Liver (tissue), 3 donors: ENCODE measurements at regions not wholly inside any gene's neighbourhood (a gene's known extent, or its start where the extent isn't known, plus 50 kb on each side); places are given as distances from the start of the nearest gene placed in this dataset.

Source experiments
- CTCF ChIP-seq: fragments of 150-350 bp; IDR thresholded peaks from 2 replicates; pipeline ENCODE4 v1.5.1; 2017; ENCODE audit warnings: improper control_type of control experiment, low read depth, low read length; ENCODE audit not compliant: missing input control
- EGR1 ChIP-seq, 2 donors: IDR thresholded peaks; 2 replicates each; pipeline ENCODE4 v1.6.1; 2016 to 2018; ENCODE audit warnings: antibody characterized with exemption in 2 of 2, low read depth in 2 of 2
- GABPA ChIP-seq, 2 donors: IDR thresholded peaks in 1 of 2; conservative IDR thresholded peaks in 1 of 2; 2 replicates each; pipeline ENCODE4 v1.6.1; 2016; ENCODE audit warnings: antibody characterized with exemption in 2 of 2, mild to moderate bottlenecking in 1 of 2, moderate library complexity in 1 of 2
- JUND ChIP-seq, 2 donors: IDR thresholded peaks; 2 replicates each; pipeline ENCODE4 v1.6.1; 2016; ENCODE audit warnings: antibody characterized with exemption in 2 of 2
- NR2F2 ChIP-seq: IDR thresholded peaks from 2 replicates; pipeline ENCODE4 v1.6.1; 2016; ENCODE audit warnings: antibody characterized with exemption
- RAD21 ChIP-seq, 2 donors: IDR thresholded peaks; 2 replicates each; pipeline ENCODE4 v1.6.1; 2016; ENCODE audit warnings: antibody characterized with exemption in 2 of 2, mild to moderate bottlenecking in 2 of 2
- TF ChIP-seq, protein P1 (sequence below): IDR thresholded peaks from 2 replicates; pipeline ENCODE4 v1.6.1; 2016; ENCODE audit warnings: antibody characterized with exemption, mild to moderate bottlenecking
- donor health status: healthy.
- donor health status: healthy.

GRCh38 chr4:34187056-34187455 lies 2057.3 kb downstream of the ARAP2 start:
- TF ChIP-seq, protein P1, sequence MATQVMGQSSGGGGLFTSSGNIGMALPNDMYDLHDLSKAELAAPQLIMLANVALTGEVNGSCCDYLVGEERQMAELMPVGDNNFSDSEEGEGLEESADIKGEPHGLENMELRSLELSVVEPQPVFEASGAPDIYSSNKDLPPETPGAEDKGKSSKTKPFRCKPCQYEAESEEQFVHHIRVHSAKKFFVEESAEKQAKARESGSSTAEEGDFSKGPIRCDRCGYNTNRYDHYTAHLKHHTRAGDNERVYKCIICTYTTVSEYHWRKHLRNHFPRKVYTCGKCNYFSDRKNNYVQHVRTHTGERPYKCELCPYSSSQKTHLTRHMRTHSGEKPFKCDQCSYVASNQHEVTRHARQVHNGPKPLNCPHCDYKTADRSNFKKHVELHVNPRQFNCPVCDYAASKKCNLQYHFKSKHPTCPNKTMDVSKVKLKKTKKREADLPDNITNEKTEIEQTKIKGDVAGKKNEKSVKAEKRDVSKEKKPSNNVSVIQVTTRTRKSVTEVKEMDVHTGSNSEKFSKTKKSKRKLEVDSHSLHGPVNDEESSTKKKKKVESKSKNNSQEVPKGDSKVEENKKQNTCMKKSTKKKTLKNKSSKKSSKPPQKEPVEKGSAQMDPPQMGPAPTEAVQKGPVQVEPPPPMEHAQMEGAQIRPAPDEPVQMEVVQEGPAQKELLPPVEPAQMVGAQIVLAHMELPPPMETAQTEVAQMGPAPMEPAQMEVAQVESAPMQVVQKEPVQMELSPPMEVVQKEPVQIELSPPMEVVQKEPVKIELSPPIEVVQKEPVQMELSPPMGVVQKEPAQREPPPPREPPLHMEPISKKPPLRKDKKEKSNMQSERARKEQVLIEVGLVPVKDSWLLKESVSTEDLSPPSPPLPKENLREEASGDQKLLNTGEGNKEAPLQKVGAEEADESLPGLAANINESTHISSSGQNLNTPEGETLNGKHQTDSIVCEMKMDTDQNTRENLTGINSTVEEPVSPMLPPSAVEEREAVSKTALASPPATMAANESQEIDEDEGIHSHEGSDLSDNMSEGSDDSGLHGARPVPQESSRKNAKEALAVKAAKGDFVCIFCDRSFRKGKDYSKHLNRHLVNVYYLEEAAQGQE, result no peak
- no peak for TF ChIP-seq CTCF
- TF ChIP-seq EGR1 (IDR thresholded peaks at IDR 0.05; ENCODE audit: low read depth in 2 of 2), result no peak
- no peak for TF ChIP-seq NR2F2
- no peak for TF ChIP-seq GABPA (IDR thresholded peaks at IDR 0.05 in 1 of 2, conservative IDR thresholded peaks at IDR 0.05 in 1 of 2)
- no peak for TF ChIP-seq JUND (IDR thresholded peaks at IDR 0.05)
- no peak for TF ChIP-seq RAD21 (IDR thresholded peaks at IDR 0.05)
